ENCODE measurements at regions not wholly inside any gene's neighbourhood (a gene's known extent, or its start where the extent isn't known, plus 50 kb on each side); places are given as distances from the start of the nearest gene placed in this dataset.

DNA sequence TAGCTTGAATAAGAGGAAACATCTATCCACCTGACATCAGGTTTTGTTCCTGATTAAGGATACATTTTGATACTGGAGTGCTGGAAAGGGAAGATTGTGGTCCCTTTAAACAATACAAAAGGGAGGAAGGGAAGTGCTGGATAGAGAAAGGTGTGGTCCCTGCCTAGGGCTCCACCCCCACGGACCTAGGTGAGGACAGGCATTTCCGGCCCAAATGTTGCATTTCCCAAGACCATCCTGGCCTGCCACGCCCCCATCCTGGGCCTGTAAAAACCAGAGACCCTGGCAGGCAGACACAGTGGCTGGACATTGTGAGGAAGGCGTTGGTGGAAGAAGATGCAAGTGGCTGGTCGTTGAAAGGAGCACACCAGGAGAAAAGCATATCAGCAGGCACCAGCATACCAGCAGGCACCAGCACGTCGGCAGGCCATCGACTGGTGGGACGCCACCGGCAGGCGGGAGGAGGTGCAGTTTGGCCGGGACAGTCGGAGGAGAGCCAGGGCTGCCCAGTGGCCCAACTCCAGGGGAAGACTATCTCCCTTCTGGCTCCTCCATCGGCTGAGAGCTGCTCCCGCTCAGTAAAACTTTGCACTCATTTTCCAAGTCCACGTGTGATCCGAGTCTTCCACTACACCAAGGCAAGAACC, 53.2 kb upstream of the AMN1 start:
- no peak for DNase-seq (ENCODE audit: low read depth)

GRCh38 chr12:31780096-31780495, 51.3 kb upstream of the AMN1 start:
- peak; percentile 67 for DNase-seq (ENCODE audit: low read depth)

DNA sequence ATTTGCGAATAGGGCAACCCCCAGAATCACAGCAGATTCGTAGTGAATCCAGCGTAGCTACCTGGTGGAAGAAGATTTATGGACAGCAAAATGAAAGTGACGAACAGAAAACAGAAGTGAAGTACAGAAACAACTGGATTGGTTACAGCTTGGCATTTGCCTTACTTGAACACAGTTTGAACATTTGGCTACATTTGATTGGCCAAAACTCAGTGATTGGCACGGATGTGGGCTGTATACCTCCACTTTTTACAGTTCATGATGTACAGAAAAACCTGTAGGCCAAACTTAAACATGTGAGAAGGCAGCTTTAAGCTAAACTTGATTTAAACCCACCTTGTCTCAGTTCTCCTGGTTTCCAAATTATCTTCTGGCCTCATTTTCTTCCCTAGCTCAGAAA, 49.9 kb upstream of the AMN1 start:
- no peak for DNase-seq (ENCODE audit: low read depth)
